IMR-90 (cell line): ENCODE measurements at regions not wholly inside any gene's neighbourhood (a gene's known extent, or its start where the extent isn't known, plus 50 kb on each side); places are given as distances from the start of the nearest gene placed in this dataset.

Experiments
- ATAC-seq: fragments of 200-7000 bp; cut with Tn5 transposase; 2 replicates; pipeline ENCODE4 v1.9.1; 2020; ENCODE audit warnings: low read depth, mild to moderate bottlenecking, moderate library complexity
- BruUV-seq: library from RNA; stranded (reverse); fragments of 400-500 nt; replicated peaks from 2 replicates; lab custom pipeline; 2021; lab: Mats Ljungman, UMichigan
- CTCF ChIA-PET: fragments of 300-600 bp; formaldehyde crosslinking; extraction: SDS; loops from one replicate; lab custom pipeline; 2021; ENCODE audit warnings: antibody characterized with exemption; lab: Yijun Ruan, JAX
- POLR2A ChIA-PET: fragments of 300-600 bp; sonication (Branson Sonifier 250); formaldehyde crosslinking; loops from one replicate; lab custom pipeline; 2022; ENCODE audit warnings: antibody characterized with exemption; ENCODE audit not compliant: unreplicated experiment; lab: Charles Lee
- DNase-seq: peaks from one replicate; pipeline ENCODE4 v3.0.0; 2013
- H2AFZ ChIP-seq: replicated peaks from 2 replicates; pipeline ENCODE3; 2013; ENCODE audit warnings: low read length, mild to moderate bottlenecking; ENCODE audit not compliant: poor library complexity
- H2AK5ac ChIP-seq: 2 replicates; pipeline ENCODE4 v1.6.1; 2013; ENCODE audit warnings: low read depth, low read length, inconsistent platforms
- H2AK9ac ChIP-seq: replicated peaks from 2 replicates; pipeline ENCODE3; 2013; ENCODE audit warnings: mild to moderate bottlenecking, low read depth, low read length, moderate library complexity; ENCODE audit not compliant: poor library complexity
- H2BK120ac ChIP-seq: 2 replicates; pipeline ENCODE4 v1.6.1; 2013; ENCODE audit warnings: low read depth, low read length, inconsistent platforms
- H2BK15ac ChIP-seq: 3 replicates; pipeline ENCODE4 v1.6.1; 2013; ENCODE audit warnings: low read depth, low read length, inconsistent platforms
- H2BK20ac ChIP-seq: 2 replicates; pipeline ENCODE4 v1.6.1; 2013; ENCODE audit warnings: low read depth, mild to moderate bottlenecking, inconsistent platforms, low read length, moderate library complexity
- H2BK5ac ChIP-seq: 2 replicates; pipeline ENCODE4 v1.6.1; 2013; ENCODE audit warnings: mild to moderate bottlenecking, low read depth, low read length, inconsistent platforms; ENCODE audit not compliant: poor library complexity, severe bottlenecking
- H3K14ac ChIP-seq: replicated peaks from 2 replicates; pipeline ENCODE4 v1.6.1; 2013; ENCODE audit warnings: low read depth, low read length, inconsistent platforms
- H3K18ac ChIP-seq: 2 replicates; pipeline ENCODE4 v1.6.1; 2013; ENCODE audit warnings: low read depth, low read length, control low read depth
- H3K23ac ChIP-seq: 2 replicates; pipeline ENCODE4 v1.6.1; 2013; ENCODE audit warnings: low read depth, low read length, inconsistent platforms
- H3K27ac ChIP-seq: 2 replicates; pipeline ENCODE4 v1.5.1; 2013; ENCODE audit warnings: mild to moderate bottlenecking, control low read depth, low read length; ENCODE audit not compliant: insufficient read depth
- H3K27me3 ChIP-seq: 2 replicates; pipeline ENCODE4 v1.6.1; 2013; ENCODE audit warnings: low read length; ENCODE audit not compliant: control insufficient read depth, insufficient read depth
- H3K36me3 ChIP-seq: 2 replicates; pipeline ENCODE4 v1.6.1; 2013; ENCODE audit warnings: low read length, mixed read lengths; ENCODE audit not compliant: control insufficient read depth, insufficient read depth
- H3K4ac ChIP-seq: 2 replicates; pipeline ENCODE4 v1.6.1; 2013; ENCODE audit warnings: low read depth, low read length, inconsistent platforms
- H3K4me1 ChIP-seq: 2 replicates; pipeline ENCODE4 v1.6.1; 2013; ENCODE audit warnings: low read length, mixed read lengths; ENCODE audit not compliant: control insufficient read depth, insufficient read depth
- H3K4me2 ChIP-seq: 2 replicates; pipeline ENCODE4 v1.6.1; 2013; ENCODE audit warnings: low read depth, mild to moderate bottlenecking, control low read depth, low read length, moderate library complexity
- H3K4me3 ChIP-seq: 2 replicates; pipeline ENCODE4 v1.5.1; 2013; ENCODE audit warnings: low read depth, mild to moderate bottlenecking, control low read depth, low read length, moderate library complexity; ENCODE audit not compliant: insufficient read depth
- H3K56ac ChIP-seq: 2 replicates; pipeline ENCODE4 v1.6.1; 2013; ENCODE audit warnings: low read length, inconsistent platforms; ENCODE audit not compliant: insufficient read depth; ENCODE audit errors: extremely low read depth
- H3K79me1 ChIP-seq, 2 experiments: 2 replicates each; pipeline ENCODE4 v1.6.1; 2013; ENCODE audit warnings: low read length in 2 of 2, inconsistent platforms in 1 of 2, low read depth in 1 of 2
- H3K9ac ChIP-seq: 2 replicates; pipeline ENCODE4 v1.6.1; 2013; ENCODE audit warnings: low read depth, low read length, control low read depth
- H3K9me1 ChIP-seq: 2 replicates; pipeline ENCODE4 v1.6.1; 2013; ENCODE audit warnings: low read length, inconsistent platforms; ENCODE audit not compliant: insufficient read depth
- H3K9me3 ChIP-seq: 2 replicates; pipeline ENCODE4 v1.6.1; 2013; ENCODE audit warnings: low read length; ENCODE audit not compliant: control insufficient read depth, insufficient read depth
- H4K20me1 ChIP-seq: 2 replicates; pipeline ENCODE4 v1.6.1; 2013; ENCODE audit warnings: low read length, inconsistent platforms; ENCODE audit not compliant: insufficient read depth
- H4K5ac ChIP-seq: 2 replicates; pipeline ENCODE4 v1.6.1; 2013; ENCODE audit warnings: mild to moderate bottlenecking, low read depth, low read length, control low read depth
- H4K8ac ChIP-seq, 2 experiments: 2 replicates each; pipeline ENCODE4 v1.6.1; 2013; ENCODE audit warnings: low read depth in 2 of 2, low read length in 2 of 2, control low read depth in 1 of 2, inconsistent platforms in 1 of 2
- H4K91ac ChIP-seq: 2 replicates; pipeline ENCODE4 v1.6.1; 2013; ENCODE audit warnings: low read depth, low read length, inconsistent platforms; ENCODE audit not compliant: insufficient read depth
- CHD1 ChIP-seq: IDR thresholded peaks from 2 replicates; pipeline ENCODE4 v1.6.1; 2012; ENCODE audit warnings: low read depth, low read length, improper control_type of control experiment
- POLR2A ChIP-seq: IDR thresholded peaks from 2 replicates; pipeline ENCODE4 v1.6.1; 2012; ENCODE audit warnings: mild to moderate bottlenecking, low read depth, low read length
- WGBS, 2 experiments: methylation state at CpG; one replicate each; pipeline versions ENCODE4 v1.1.5 to v1.1.7; 2013; ENCODE audit warnings: missing lambda C conversion rate in 2 of 2; ENCODE audit not compliant: insufficient read length in 1 of 2; ENCODE audit errors: extremely low coverage in 2 of 2; 5-methylcytosine and 5-hydroxymethylcytosine counted together
- dilution Hi-C: fragments of 300-500 bp; cut with HindIII; formaldehyde crosslinking; loops from one replicate; pipeline ENCODE4 v1.14.3; 2018; ENCODE audit warnings: low sequenced_read_pairs; ENCODE audit not compliant: unreplicated experiment
- in situ Hi-C: fragments of 300-500 bp; cut with MboI; formaldehyde crosslinking; loops from 3 replicates; pipeline ENCODE4 v1.14.3; 2019; ENCODE audit warnings: low sequenced_read_pairs, inconsistent platforms, mixed read lengths
- intact Hi-C: fragments of 100-400 bp; cut with micrococcal nuclease; formaldehyde crosslinking; loops from 2 replicates; pipeline ENCODE4 v1.10.0; 2022

GRCh38 chr4:162706632-162707031 is 460.1 kb downstream of the NAF1 start:
- ChIA-PET CTCF (no interaction called here), POLR2A (no interaction called here)

More at GRCh38 chr4:162706632-162707031, 460.1 kb downstream of the NAF1 start:
- H2AK5ac ChIP-seq, result no peak overlapping the region
- H3K14ac ChIP-seq, result no peak overlapping the region
- no peaks in the 10 kb centered on the region for H3K36me3 ChIP-seq
- H3K27ac ChIP-seq, result no peak overlapping the region
- no peak overlapping the region for H2BK20ac ChIP-seq
- H3K4me1 ChIP-seq, result no peaks in the 10 kb centered on the region
- no peaks in the 10 kb centered on the region for H3K9me3 ChIP-seq
- no CpG with 5 or more reads among the region's 1 CpG for WGBS, 2 experiments
- H3K9me1 ChIP-seq, result no peaks in the 10 kb centered on the region
- H3K18ac ChIP-seq, result no peak overlapping the region
- no peak overlapping the region for H2AFZ ChIP-seq
- BruUV-seq, result no TSS peak
- dilution Hi-C loops (no loop called here), in situ Hi-C loops (no loop called here), intact Hi-C loops (no loop called here)
- H2AK9ac ChIP-seq, result no peak overlapping the region
- no peak overlapping the region for H3K23ac ChIP-seq
- H4K5ac ChIP-seq, result no peak overlapping the region
- no peak for TF ChIP-seq CHD1
- no peak for TF ChIP-seq POLR2A
- DNase-seq, result no peak
- no peak overlapping the region for H3K9ac ChIP-seq
- H3K4me3 ChIP-seq, result no peak overlapping the region
- no peak overlapping the region for H2BK120ac ChIP-seq
- no peak overlapping the region for H4K8ac ChIP-seq
- H3K27me3 ChIP-seq, result no peaks in the 10 kb centered on the region
- ATAC-seq, result no peak
- no peak overlapping the region for H2BK15ac ChIP-seq
- no peak overlapping the region for H2BK5ac ChIP-seq
- H4K20me1 ChIP-seq, result no peaks in the 10 kb centered on the region
- H3K4ac ChIP-seq, result no peak overlapping the region
- H3K56ac ChIP-seq, result no peak overlapping the region
- no peaks in the 10 kb centered on the region for H3K79me1 ChIP-seq
- no peak overlapping the region for H4K91ac ChIP-seq
- H3K4me2 ChIP-seq, result no peak overlapping the region
